Sciatic nerve (tissue), 2 donors: ENCODE measurements at regions not wholly inside any gene's neighbourhood (a gene's known extent, or its start where the extent isn't known, plus 50 kb on each side); places are given as distances from the start of the nearest gene placed in this dataset.

ENCODE experiments used
- ATAC-seq: fragments of 200-7000 bp; cut with Tn5 transposase; one replicate; pipeline ENCODE4 v1.9.1; 2020; ENCODE audit warnings: mild to moderate bottlenecking, moderate library complexity
- DNase-seq: peaks from one replicate; pipeline ENCODE4 v3.0.0-alpha.2; 2020; ENCODE audit warnings: low spot score
- intact Hi-C: fragments of 100-400 bp; cut with DNase I; formaldehyde crosslinking; loops from one replicate; pipeline ENCODE4 v1.14.2; 2022
- donor health status: DM: no; HTN: no; CAD: no.
- donor health status: DM: no; HTN: no; CAD: no.

- no peak for DNase-seq
- intact Hi-C loops = no loop called here
- ATAC-seq = no peak
These were observed 337.8 kb downstream of the TENT4A start for GRCh38 chr5:7050986-7051385.

DNA sequence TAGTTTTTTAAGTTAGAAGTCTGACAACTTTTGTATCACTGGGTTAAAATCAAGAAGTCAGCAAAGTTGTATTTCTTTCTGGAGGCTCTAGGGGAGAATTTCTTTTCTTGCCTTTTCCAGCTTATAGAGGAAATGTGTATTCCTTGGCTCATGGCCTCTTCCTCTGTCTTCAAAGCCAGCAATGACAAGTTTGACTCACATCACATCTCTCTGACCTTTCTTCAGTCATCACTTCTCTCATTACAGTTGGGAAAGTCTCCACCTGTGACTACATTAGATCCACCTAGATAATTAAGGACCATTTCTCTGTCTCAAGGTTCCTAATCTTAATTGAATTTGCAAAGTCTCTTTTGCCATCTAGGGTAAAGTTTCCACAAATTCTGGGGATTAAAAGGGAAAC is 339.9 kb downstream of the TENT4A start:
- no peak for ATAC-seq
- intact Hi-C loops = no loop called here
- no peak for DNase-seq

GRCh38 chr5:7053528-7054209 is 340.4 kb downstream of the TENT4A start:
- DNase-seq (no peak), ATAC-seq (no peak)
- intact Hi-C loops = no loop called here

- ATAC-seq (no peak), DNase-seq (no peak)
- intact Hi-C loops = no loop called here
These were observed 329.3 kb upstream of the ADCY2 start for GRCh38 chr5:7066471-7067235.

- ATAC-seq = no peak
- intact Hi-C loops = no loop called here
- DNase-seq = no peak
These were observed 327.8 kb upstream of the ADCY2 start for GRCh38 chr5:7068156-7068555.

DNA sequence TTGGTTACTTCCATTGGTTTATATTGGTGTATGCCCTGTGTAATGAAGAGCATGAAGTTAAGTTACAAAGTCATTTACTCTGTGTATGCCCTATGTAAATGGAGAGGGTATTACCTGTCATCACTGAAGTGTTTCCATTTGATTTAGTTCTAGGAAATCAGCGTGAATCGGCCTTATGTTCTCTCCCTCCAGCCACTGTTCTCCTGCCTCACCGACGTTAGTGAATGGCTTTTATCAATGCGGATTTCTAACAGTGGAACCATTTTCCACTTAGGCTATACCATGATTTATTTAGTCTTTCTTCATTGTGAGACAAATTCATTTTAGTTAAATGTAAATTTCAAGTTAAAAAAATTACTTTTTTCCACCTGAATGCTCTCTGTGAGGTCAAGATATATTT is 327.0 kb upstream of the ADCY2 start:
- ATAC-seq (no peak), DNase-seq (no peak)
- intact Hi-C loops = no loop called here

DNA sequence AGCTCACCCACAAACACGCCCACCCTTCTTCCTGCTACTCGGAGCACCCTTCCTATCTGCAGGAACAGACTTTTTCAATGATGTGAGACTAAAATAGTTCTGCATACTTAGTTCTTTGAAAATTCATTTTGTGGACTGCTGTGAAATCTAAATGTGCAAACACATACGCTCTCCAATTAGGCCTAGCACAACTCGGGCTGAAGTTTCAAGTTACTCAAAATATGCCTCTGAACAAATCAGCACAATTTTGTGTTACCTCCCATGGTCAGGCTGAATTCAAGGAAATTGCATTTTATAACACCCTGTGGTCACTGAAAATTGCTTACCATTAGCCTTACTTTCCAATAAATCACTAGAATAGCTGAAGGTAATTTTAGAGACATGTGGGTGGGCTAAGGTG is 323.8 kb upstream of the ADCY2 start:
- ATAC-seq (no peak), DNase-seq (no peak)
- intact Hi-C loops = no loop called here

GRCh38 chr5:7073666-7074065 is 322.3 kb upstream of the ADCY2 start:
- ATAC-seq (no peak), DNase-seq (no peak)
- intact Hi-C loops = no loop called here

GRCh38 chr5:7074176-7074575 is 321.8 kb upstream of the ADCY2 start:
- no peak for DNase-seq
- intact Hi-C loops = no loop called here

GRCh38 chr5:7075470-7075869 is 320.5 kb upstream of the ADCY2 start:
- DNase-seq (no peak), ATAC-seq (no peak)
- intact Hi-C loops = no loop called here

More at GRCh38 chr5:7074176-7074575, 321.8 kb upstream of the ADCY2 start:
- no peak for ATAC-seq

DNA sequence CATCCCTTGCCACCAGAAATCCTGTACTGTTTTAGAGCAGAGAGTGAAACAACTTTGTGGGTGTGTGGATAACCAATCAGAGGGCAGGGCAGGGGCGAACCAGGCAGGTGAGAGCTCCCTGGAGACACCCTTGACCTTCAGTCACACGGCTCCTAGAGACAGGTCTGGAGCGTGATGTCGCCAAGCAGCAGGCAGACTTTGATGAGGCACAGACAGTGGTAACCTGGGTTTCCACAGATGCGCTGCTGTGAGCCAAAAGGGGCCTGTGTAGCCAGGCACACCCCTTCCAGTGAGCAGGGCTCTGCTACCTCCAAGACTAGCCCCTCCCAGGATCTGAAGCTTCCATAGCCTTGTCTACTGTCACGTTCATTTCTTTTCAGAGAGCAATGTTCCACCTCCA is 317.8 kb upstream of the ADCY2 start:
- intact Hi-C loops = no loop called here
- no peak for ATAC-seq
- no peak for DNase-seq

GRCh38 chr5:7078901-7079300 is 317.0 kb upstream of the ADCY2 start:
- intact Hi-C loops = no loop called here
- ATAC-seq = peak; percentile 64
- DNase-seq = no peak

DNA sequence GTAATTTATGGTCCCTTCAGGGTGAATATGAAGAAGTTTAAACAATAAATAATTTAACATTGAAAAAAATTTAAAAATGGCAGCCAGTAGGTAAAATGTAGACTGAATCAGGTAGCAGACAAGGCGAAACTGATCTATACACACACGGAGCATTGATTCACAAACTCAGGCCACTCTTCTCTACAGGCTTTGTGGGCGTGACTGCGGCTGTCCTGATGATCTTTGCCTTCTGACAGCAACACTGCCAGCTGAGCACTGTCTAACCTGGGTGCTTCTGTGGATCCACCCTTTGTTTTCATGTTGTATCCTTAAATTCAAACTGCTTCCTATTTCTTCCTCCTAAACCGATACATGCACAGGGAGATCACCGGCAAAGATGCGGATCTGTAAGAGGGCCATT is 315.4 kb upstream of the ADCY2 start:
- intact Hi-C loops = no loop called here

DNA sequence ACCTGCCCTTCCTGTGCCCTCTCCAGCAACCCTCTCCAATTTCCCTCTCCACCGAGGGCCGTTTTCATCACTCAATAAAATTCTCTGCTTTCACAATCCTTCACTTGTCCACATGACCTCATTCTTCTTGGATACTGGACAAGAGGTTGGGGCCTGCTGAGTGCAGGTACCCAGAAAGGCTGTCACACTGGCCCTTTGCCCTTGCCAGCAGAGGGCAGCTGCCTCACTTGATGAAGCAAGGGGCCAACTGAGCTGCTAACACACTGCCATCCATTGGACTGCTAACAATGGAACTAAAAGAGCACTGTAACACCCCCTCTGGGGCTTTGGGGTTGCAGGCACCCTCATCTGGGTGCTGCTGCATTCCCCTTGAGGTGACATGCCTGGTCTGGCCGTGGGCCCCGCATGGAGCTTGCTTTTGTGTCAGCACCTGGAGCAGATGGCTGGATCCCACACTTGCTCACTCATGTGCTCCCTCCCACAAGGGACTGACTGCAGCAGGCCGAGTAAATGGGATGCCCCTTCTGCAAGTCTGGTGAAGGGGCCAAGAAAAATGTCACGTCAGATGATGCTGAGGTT is 308.1 kb upstream of the ADCY2 start:
- intact Hi-C loops = no loop called here
- no peak for DNase-seq
- ATAC-seq = no peak

More for the DNA sequence above, 315.4 kb upstream of the ADCY2 start:
- ATAC-seq (no peak), DNase-seq (no peak)

DNA sequence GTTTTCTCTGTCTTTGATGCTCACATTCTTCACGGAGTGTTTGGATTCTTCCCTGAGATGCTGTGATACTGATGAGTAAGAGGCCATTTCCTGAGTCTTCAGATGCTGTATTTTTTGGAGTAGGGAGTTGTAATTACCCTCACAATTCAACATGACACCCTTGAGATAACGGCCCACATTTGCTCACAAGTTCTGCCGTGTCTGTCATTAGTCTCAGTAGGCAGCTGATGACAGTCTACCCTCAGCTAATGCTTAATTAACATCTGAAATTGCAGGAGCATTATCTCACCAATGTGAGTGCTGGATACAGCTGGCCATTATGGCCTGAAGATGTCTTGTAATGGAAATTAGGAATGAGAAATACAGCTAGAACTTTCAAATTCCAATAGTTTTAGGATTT is 307.1 kb upstream of the ADCY2 start:
- intact Hi-C loops = no loop called here
- DNase-seq (no peak), ATAC-seq (no peak)

DNA sequence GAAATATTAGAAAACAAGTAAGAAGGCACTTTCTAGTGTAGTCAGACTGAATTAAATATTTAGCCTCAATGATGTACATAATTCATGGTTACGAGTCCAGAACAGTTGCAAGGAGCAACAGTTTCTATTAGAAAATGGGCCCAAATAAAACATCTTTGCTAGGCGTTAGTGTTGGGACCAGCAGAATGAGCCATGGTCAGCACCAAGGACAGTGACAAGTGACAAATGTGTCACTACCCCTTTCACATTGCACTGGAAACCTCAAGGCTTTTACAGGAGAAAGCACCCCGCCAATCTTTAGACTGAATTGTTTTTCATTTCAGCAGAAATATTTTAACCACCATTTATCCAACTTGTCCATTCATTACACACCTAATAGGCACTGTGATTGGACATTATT is 301.3 kb upstream of the ADCY2 start:
- intact Hi-C loops = no loop called here
- no peak for ATAC-seq
- DNase-seq = no peak

DNA sequence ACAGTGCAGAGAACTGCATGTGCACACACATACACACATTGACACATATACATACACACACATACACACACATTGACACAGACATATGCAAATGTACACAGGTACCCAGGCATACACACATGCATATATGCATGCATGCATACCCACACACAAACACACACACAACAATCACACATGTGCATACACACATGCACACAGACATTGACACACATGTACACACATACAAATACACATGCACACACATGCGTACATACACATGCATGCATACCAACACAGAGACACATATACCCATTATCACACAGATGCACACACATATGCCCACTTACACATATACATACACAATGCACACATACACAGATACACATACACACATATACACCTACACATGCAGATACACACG is 299.6 kb upstream of the ADCY2 start:
- intact Hi-C loops = no loop called here
- DNase-seq (no peak), ATAC-seq (no peak)

DNA sequence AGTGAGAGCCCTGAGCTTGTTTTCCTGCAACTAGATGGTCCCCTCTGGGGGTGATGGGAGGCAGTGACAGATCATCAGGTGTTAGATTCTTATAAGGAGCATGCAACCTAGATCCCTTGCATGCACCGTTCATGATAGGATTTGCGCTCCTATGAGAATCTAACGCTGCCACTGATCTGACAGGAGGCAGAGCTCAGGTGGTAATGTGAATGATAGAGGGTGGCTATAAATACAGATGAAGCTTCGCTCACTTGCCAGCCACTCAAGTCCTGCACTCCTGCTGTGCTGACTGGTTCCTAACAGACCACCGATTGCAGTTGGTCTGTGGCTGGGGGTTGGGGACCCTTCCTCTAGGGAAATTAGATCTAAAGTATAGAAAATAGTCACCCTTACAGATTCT is 290.6 kb upstream of the ADCY2 start:
- intact Hi-C loops = no loop called here
- no peak for ATAC-seq
- no peak for DNase-seq

GRCh38 chr5:7117961-7118360 is 278.0 kb upstream of the ADCY2 start:
- DNase-seq (no peak), ATAC-seq (no peak)
- intact Hi-C loops = no loop called here

GRCh38 chr5:7131680-7132079 is 264.3 kb upstream of the ADCY2 start:
- DNase-seq = no peak
- intact Hi-C loops = no loop called here
- no peak for ATAC-seq

DNA sequence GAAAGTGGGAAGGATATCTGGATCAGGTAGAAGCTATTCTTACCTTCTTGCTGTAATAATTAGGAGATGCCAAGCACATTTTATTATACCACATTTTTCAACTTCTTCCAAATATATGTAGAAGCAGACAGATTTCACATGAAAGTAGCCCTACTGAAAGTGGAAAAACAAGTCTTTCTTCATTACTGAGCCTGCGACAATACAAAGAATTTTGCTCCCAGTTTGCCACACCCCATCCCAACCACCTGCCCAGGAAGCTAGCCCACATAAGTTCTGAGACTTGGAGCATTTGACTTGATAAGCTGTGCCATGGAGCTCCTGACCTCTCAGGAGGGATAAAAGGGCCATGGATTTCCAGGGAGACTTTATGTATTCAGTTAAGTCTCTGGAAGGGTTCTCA is 249.1 kb upstream of the ADCY2 start:
- DNase-seq (no peak), ATAC-seq (no peak)
- intact Hi-C loops = no loop called here
